Astrocyte (in vitro differentiated cells and primary cell): ENCODE measurements at regions not wholly inside any gene's neighbourhood (a gene's known extent, or its start where the extent isn't known, plus 50 kb on each side); places are given as distances from the start of the nearest gene placed in this dataset.
A peak's percentile ranks its signal among the peaks of the same experiment; 100 is the strongest.

ENCODE experiments used
- DNase-seq: peaks from one replicate; pipeline ENCODE4 v3.0.0-alpha.2; 2010; ENCODE audit warnings: low read depth
- FAIRE-seq: peaks from 2 replicates; lab custom pipeline; 2011; peaks lifted over from hg19 to GRCh38; lab: Jason Lieb, UNC
- H2AFZ ChIP-seq: 2 replicates; pipeline ENCODE4 v1.6.0; 2012; ENCODE audit warnings: low read depth, low read length, inconsistent platforms
- H3K27ac ChIP-seq: 2 replicates; pipeline ENCODE4 v1.5.1; 2011; ENCODE audit warnings: low read depth, low read length, inconsistent platforms
- H3K27me3 ChIP-seq: 2 replicates; pipeline ENCODE4 v1.6.0; 2011; ENCODE audit warnings: low read length, inconsistent platforms; ENCODE audit not compliant: insufficient read depth
- H3K36me3 ChIP-seq: 2 replicates; pipeline ENCODE4 v1.5.1; 2011; ENCODE audit warnings: low read length, inconsistent platforms; ENCODE audit not compliant: insufficient read depth
- H3K4me1 ChIP-seq: 2 replicates; pipeline ENCODE4 v1.5.1; 2011; ENCODE audit warnings: low read length, inconsistent platforms; ENCODE audit not compliant: insufficient read depth
- H3K4me2 ChIP-seq: 2 replicates; pipeline ENCODE4 v1.6.0; 2012; ENCODE audit warnings: low read length, inconsistent platforms
- H3K4me3 ChIP-seq: 2 replicates; pipeline ENCODE4 v1.5.1; 2011; ENCODE audit warnings: low read depth, mild to moderate bottlenecking, low read length, inconsistent platforms; ENCODE audit not compliant: insufficient read depth
- H3K79me2 ChIP-seq: 2 replicates; pipeline ENCODE4 v1.6.0; 2012; ENCODE audit warnings: mild to moderate bottlenecking, low read length, inconsistent platforms; ENCODE audit not compliant: insufficient read depth
- H3K9ac ChIP-seq: 2 replicates; pipeline ENCODE4 v1.6.0; 2012; ENCODE audit warnings: mild to moderate bottlenecking, low read length, inconsistent platforms
- H3K9me3 ChIP-seq: 2 replicates; pipeline ENCODE4 v1.5.1; 2012; ENCODE audit warnings: low read depth, mild to moderate bottlenecking, low read length, inconsistent platforms; ENCODE audit not compliant: insufficient read depth
- H4K20me1 ChIP-seq: 2 replicates; pipeline ENCODE4 v1.6.0; 2012; ENCODE audit warnings: low read length, inconsistent platforms; ENCODE audit not compliant: insufficient read depth
- H3K27ac Mint-ChIP-seq: one replicate; pipeline ENCODE4 v1.8.0; 2021; ENCODE audit warnings: mild to moderate bottlenecking, mixed read lengths; ENCODE audit not compliant: unreplicated experiment
- H3K27me3 Mint-ChIP-seq: one replicate; pipeline ENCODE4 v1.8.0; 2021; ENCODE audit warnings: low read depth, mixed read lengths; ENCODE audit not compliant: unreplicated experiment
- H3K36me3 Mint-ChIP-seq: one replicate; pipeline ENCODE4 v1.8.0; 2021; ENCODE audit warnings: low read depth, mixed read lengths; ENCODE audit not compliant: unreplicated experiment
- H3K4me1 Mint-ChIP-seq: one replicate; pipeline ENCODE4 v1.8.0; 2021; ENCODE audit warnings: low read depth, mixed read lengths; ENCODE audit not compliant: unreplicated experiment
- H3K4me3 Mint-ChIP-seq: one replicate; pipeline ENCODE4 v1.8.0; 2021; ENCODE audit warnings: mild to moderate bottlenecking, moderate library complexity, mixed read lengths; ENCODE audit not compliant: unreplicated experiment
- H3K9me3 Mint-ChIP-seq: one replicate; pipeline ENCODE4 v1.8.0; 2021; ENCODE audit warnings: mild to moderate bottlenecking, mixed read lengths; ENCODE audit not compliant: unreplicated experiment
- EZH2 ChIP-seq: IDR thresholded peaks from 2 replicates; pipeline ENCODE4 v1.6.1; 2012; ENCODE audit warnings: mild to moderate bottlenecking, low read length, inconsistent platforms; ENCODE audit not compliant: insufficient read depth
- TF ChIP-seq, protein P1 (sequence below): IDR thresholded peaks from 2 replicates; pipeline ENCODE4 v1.5.1; 2011; ENCODE audit warnings: low read depth, mild to moderate bottlenecking, inconsistent platforms, low read length, moderate library complexity; ENCODE audit not compliant: insufficient read depth

DNA sequence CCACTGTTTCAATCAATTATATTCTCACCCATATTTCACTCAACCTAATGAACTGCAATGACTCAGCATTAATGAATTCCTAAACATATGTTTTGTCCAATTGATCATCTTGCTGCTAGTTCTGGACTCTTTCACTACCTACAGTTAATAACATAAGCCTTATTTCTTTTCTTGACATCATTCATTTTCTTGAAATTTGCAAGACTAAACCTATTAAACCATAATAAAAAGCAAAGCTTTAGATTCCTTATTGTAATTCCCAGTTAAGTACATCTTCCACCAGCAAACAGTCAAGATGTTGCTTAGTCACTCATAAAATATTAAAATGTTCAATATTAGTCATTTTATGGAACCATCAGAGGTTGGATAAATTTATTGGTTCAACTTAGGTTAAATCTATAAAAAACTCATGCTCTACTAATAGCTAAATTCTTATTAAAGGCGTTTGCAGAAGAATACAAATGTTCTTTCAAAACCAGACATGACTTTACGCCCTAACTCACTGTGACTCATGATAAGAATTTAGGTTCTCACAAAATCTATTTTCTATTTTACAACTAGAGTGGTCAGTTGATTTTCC is 599.4 kb downstream of the RNF144A start:
- no peak for FAIRE-seq
- no peak overlapping the region for H2AFZ ChIP-seq
- H3K27ac ChIP-seq: no peak overlapping the region

DNA sequence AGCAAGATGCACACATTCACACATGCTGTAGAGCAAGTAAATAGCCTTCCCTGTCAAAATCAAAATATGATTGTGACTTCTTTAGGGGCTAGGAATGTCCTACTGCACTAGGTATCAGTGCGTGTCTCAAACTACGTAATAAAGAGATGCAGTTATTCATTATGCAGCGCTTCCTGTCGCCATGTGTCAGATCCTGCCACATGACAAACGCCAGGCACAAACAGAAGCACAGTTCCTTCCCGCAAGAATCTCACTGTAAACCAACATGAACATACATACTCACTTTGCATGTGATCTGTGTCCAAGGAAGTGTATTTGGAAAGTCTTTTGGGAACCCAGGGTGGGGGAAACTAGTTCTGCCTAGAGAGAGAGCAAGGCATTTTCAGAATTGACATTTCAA is 599.9 kb downstream of the RNF144A start:
- Histone ChIP-seq H3K27me3 (peaks cover 3% of the 10 kb centered on the region), H2AFZ (no peak overlapping the region), H3K9me3 (no peaks in the 10 kb centered on the region), H3K36me3 (no peaks in the 10 kb centered on the region), H3K27ac (no peak overlapping the region), H3K4me2 (no peak overlapping the region), H3K4me1 (no peaks in the 10 kb centered on the region), H3K79me2 (no peaks in the 10 kb centered on the region), H4K20me1 (no peaks in the 10 kb centered on the region), H3K4me3 (no peak overlapping the region), H3K9ac (no peak overlapping the region)
- Mint-ChIP-seq H3K27ac (no peak overlapping the region), H3K27me3 (peaks cover 3% of the 10 kb centered on the region), H3K4me1 (peaks cover 5% of the 10 kb centered on the region), H3K4me3 (no peak overlapping the region), H3K36me3 (no peaks in the 10 kb centered on the region), H3K9me3 (peaks cover 2% of the 10 kb centered on the region)
- peak; percentile 34 for FAIRE-seq
- TF ChIP-seq EZH2: no peak
- TF ChIP-seq, protein P1, sequence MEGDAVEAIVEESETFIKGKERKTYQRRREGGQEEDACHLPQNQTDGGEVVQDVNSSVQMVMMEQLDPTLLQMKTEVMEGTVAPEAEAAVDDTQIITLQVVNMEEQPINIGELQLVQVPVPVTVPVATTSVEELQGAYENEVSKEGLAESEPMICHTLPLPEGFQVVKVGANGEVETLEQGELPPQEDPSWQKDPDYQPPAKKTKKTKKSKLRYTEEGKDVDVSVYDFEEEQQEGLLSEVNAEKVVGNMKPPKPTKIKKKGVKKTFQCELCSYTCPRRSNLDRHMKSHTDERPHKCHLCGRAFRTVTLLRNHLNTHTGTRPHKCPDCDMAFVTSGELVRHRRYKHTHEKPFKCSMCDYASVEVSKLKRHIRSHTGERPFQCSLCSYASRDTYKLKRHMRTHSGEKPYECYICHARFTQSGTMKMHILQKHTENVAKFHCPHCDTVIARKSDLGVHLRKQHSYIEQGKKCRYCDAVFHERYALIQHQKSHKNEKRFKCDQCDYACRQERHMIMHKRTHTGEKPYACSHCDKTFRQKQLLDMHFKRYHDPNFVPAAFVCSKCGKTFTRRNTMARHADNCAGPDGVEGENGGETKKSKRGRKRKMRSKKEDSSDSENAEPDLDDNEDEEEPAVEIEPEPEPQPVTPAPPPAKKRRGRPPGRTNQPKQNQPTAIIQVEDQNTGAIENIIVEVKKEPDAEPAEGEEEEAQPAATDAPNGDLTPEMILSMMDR: no peak
- no peak for DNase-seq

More for the DNA sequence above, 599.4 kb downstream of the RNF144A start:
- no peaks in the 10 kb centered on the region for H3K79me2 ChIP-seq
- no peaks in the 10 kb centered on the region for H4K20me1 ChIP-seq
- H3K9me3 ChIP-seq: no peaks in the 10 kb centered on the region
- H3K4me3 ChIP-seq: no peak overlapping the region
- H3K36me3 Mint-ChIP-seq: no peaks in the 10 kb centered on the region
- H3K4me1 Mint-ChIP-seq: peaks cover 5% of the 10 kb centered on the region
- H3K9ac ChIP-seq: no peak overlapping the region
- no peak overlapping the region for H3K4me2 ChIP-seq
- TF ChIP-seq, protein P1: no peak
- TF ChIP-seq EZH2: no peak
- no peak overlapping the region for H3K27ac Mint-ChIP-seq
- H3K27me3 Mint-ChIP-seq: peaks cover 3% of the 10 kb centered on the region
- H3K4me1 ChIP-seq: no peaks in the 10 kb centered on the region
- no peaks in the 10 kb centered on the region for H3K36me3 ChIP-seq
- no peak for DNase-seq
- H3K4me3 Mint-ChIP-seq: no peak overlapping the region
- peaks cover 2% of the 10 kb centered on the region for H3K9me3 Mint-ChIP-seq
- peaks cover 3% of the 10 kb centered on the region for H3K27me3 ChIP-seq

DNA sequence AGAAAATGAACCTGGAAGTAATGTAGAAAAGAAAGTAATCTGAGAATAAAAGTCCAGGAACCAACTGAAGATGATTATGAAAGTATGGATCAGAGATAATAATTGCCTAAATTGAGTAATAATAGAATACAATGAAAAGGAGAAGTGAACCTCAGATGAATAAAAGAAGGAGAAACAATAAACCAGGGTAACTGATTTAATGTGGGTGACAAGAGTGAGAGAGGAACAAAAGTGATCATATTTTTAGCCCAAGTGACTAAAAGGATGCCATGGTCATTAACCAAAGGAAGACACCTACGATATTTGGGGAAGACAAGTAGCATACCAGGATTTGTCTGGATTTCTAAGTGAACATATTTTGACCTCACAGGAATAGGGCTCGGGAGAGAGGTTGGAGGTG is 600.6 kb downstream of the RNF144A start:
- H3K27ac ChIP-seq: no peak overlapping the region
- H3K4me2 ChIP-seq: no peak overlapping the region
- FAIRE-seq: no peak

More for the DNA sequence above, 600.6 kb downstream of the RNF144A start:
- Histone ChIP-seq H3K36me3 (no peaks in the 10 kb centered on the region), H3K4me3 (no peak overlapping the region), H4K20me1 (no peaks in the 10 kb centered on the region), H2AFZ (no peak overlapping the region), H3K9me3 (no peaks in the 10 kb centered on the region), H3K79me2 (no peaks in the 10 kb centered on the region), H3K4me1 (no peaks in the 10 kb centered on the region), H3K9ac (no peak overlapping the region), H3K27me3 (peaks cover 3% of the 10 kb centered on the region)
- Mint-ChIP-seq H3K4me3 (no peak overlapping the region), H3K4me1 (peaks cover 5% of the 10 kb centered on the region), H3K9me3 (peaks cover 2% of the 10 kb centered on the region), H3K27ac (no peak overlapping the region), H3K36me3 (no peaks in the 10 kb centered on the region), H3K27me3 (peaks cover 3% of the 10 kb centered on the region)
- TF ChIP-seq EZH2: no peak
- TF ChIP-seq, protein P1: no peak
- no peak for DNase-seq
